ENCODE measurements at regions not wholly inside any gene's neighbourhood (a gene's known extent, or its start where the extent isn't known, plus 50 kb on each side); places are given as distances from the start of the nearest gene placed in this dataset.
"Not testable (repeated sequence)": the region's sequence is repeated elsewhere in the genome, so short reads cannot be mapped to it uniquely, and the experiment has no call there.

DNA sequence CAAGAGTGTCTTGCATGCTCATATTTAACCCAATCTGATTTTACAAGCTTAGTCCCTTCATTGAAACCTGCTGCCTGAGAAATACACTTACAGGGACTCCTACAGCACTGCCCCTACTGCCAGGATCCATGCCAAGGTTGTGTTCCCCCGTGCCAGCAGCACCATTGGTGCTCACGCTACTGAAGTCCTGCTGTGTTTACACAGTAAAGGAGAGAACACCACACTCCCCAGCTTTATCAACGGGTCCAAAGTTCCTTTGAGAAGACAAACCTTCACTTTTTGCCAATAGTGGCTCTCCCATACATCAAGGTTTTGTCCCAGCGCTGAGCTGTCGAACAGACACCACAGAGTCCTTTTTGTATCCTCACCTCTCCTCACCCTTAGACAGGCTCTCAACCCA, 155.1 kb upstream of the WWC1 start:
- no peak for DNase-seq (ENCODE audit: extremely low read depth, low read depth)
- TF ChIP-seq, protein P1, sequence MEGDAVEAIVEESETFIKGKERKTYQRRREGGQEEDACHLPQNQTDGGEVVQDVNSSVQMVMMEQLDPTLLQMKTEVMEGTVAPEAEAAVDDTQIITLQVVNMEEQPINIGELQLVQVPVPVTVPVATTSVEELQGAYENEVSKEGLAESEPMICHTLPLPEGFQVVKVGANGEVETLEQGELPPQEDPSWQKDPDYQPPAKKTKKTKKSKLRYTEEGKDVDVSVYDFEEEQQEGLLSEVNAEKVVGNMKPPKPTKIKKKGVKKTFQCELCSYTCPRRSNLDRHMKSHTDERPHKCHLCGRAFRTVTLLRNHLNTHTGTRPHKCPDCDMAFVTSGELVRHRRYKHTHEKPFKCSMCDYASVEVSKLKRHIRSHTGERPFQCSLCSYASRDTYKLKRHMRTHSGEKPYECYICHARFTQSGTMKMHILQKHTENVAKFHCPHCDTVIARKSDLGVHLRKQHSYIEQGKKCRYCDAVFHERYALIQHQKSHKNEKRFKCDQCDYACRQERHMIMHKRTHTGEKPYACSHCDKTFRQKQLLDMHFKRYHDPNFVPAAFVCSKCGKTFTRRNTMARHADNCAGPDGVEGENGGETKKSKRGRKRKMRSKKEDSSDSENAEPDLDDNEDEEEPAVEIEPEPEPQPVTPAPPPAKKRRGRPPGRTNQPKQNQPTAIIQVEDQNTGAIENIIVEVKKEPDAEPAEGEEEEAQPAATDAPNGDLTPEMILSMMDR (IDR thresholded peaks at IDR 0.05; ENCODE audit: low read depth, low read length) = no peak

DNA sequence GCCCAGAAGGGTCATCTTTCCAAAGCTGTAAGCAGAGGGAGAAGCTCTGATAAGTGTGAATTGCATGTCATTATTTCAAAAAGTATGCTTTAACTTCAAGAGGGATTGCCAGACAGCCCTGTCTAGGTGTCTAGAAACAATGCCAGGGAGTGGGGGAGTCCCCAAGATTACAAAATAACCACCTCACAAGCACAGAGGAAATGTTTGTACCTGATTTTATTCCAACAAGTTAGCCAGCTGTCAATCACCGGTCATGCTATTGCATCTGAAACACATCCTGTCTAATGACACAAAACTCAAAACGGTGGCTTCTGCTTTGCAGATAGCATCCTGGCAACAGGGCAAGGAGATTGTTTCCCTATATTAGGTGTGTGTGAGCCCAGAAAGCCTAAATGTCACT, 154.2 kb upstream of the WWC1 start:
- TF ChIP-seq, protein P1 (IDR thresholded peaks at IDR 0.05; ENCODE audit: low read depth, low read length) = no peak
- DNase-seq (ENCODE audit: extremely low read depth, low read depth) = no peak

DNA sequence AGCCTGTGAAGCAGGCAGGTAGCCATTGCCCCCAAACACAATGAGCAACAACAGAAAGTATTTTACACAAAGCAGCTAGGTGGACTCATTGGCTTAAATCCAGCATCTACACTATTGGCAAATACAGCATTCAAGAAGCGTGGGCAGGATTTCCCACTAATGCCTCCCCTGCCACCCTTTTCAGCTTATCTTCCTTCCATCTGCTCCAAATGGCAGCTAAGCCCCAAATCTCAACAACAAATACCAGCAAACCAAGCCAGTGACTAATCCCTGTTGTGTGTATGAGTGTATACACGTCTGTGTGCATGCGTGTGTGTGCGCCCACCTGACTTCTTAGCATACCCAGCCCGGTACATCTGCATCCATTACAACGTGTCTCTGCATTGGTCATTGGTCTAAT, 151.2 kb upstream of the WWC1 start:
- no peak for DNase-seq (ENCODE audit: extremely low read depth, low read depth)
- TF ChIP-seq, protein P1 (IDR thresholded peaks at IDR 0.05; ENCODE audit: low read depth, low read length) = no peak

DNA sequence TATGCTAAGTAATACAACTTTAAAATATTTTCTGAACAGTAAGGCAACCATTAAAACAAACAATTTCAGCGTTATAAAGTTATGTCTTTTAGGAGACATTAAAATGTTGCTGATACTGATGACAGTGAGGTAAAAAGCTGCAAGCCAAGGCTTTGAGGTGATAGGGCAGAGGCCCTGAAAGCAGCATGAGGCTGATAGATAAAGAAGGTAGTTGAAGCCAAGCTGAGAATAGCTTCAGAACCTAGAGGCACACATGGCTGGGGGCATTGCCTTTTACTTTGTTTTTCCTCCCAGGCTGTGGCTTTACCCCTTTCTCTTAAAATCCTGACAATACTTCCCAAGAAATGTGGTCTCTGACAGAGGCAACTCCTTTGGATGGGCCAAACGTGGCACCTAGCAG, 149.0 kb upstream of the WWC1 start:
- DNase-seq (ENCODE audit: extremely low read depth, low read depth) = no peak

DNA sequence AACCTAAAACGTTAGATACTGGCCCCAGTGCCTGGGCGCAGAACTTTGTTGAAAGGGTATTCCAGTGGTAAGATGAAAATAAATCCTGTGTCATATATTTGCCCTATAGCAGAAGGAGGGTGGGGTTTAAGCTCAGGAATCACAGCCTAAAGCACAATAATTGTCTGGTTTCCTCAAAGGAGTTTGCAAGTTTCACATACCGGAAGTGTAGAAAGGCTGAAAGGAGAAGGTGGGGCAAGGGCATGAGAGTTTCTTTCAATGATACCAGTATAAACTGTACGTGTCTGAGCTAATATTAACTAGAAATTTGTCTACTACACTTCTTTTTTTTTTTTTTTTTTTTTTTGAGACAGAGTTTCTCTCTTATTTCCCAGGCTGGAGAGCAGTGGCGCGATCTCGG, 147.9 kb upstream of the WWC1 start:
- not testable (repeated sequence) for DNase-seq (ENCODE audit: extremely low read depth, low read depth)

More for the DNA sequence above, 149.0 kb upstream of the WWC1 start:
- TF ChIP-seq, protein P1 (IDR thresholded peaks at IDR 0.05; ENCODE audit: low read depth, low read length) = no peak

DNA sequence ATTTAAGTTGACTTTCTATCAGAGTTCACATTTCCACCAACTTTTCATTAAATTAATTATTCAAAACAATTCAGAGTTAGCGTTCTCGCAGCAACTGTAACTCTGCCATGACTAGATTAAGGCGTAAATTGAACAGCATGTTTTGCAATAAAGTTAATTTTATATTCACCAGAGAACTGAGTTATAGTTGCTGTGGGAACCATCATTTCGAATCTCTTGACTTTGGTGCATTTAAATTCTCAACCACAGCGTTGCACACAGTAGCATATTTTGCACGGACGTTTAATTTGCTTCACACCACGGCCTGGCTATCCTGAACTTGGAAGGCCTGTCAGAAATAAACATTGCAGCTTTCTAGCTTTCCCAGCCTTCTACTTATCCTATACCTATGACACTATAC, 144.3 kb upstream of the WWC1 start:
- no peak for DNase-seq (ENCODE audit: extremely low read depth, low read depth)
- TF ChIP-seq, protein P1 (IDR thresholded peaks at IDR 0.05; ENCODE audit: low read depth, low read length) = no peak

DNA sequence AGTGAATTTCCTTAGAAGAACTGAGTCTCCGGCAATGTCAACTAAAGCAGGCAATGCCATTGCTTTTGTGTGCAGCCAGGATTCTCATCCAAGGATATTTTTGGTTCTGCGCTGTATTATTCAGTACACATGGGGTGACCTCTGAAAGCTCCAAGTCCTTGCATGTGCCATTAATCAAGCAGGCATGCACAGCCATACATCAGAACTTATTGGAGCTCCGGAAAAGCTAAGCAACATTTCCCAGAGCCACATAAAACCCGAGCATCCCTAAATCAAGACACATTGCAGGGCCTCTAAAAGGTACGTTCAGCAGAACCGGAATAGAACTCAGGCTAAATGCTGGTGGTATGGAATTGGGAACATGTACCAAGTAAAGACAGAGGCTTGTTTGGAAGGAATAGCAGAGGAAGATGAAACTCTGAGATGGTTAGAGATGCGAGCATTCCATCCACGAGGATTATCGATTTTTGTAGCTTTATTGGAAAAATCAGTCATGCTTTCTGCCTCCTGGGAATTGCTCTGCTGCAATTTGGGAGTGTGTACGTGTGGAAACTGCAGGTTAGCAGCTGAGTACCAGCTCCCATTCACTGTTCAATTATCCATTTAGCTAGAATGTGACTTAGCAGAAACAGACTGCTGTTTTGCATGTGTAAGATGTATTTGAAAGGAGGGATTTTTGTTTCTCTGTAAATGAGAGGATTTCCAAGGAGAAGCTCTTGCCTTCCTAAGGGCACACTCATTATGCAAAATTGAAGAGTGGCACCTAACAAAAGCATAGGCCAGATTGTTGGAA, 143.7 kb upstream of the WWC1 start:
- DNase-seq (ENCODE audit: extremely low read depth, low read depth) = no peak
- TF ChIP-seq, protein P1 (IDR thresholded peaks at IDR 0.05; ENCODE audit: low read depth, low read length) = no peak

DNA sequence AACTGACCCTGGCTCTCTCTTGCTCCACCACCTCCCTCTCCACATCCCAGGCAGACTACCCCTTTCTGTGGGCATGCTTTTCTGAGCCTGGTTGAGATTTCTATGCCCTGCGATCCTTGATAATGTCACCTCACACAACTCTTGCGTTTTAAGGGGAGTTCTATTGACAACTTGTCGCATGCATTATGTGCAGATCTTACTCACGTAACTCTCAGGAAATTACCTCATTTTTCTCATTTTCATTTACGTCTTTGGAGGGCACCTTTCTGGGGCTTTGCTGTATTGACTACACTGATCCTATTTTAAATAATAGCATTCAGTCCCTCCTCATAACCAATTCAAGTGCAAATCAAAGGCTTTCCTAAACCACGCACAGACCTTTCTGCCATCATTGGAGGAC, 140.4 kb upstream of the WWC1 start:
- TF ChIP-seq, protein P1 (IDR thresholded peaks at IDR 0.05; ENCODE audit: low read depth, low read length) = no peak
- no peak for DNase-seq (ENCODE audit: extremely low read depth, low read depth)
